Sciatic nerve (tissue), 2 donors: ENCODE measurements at regions not wholly inside any gene's neighbourhood (a gene's known extent, or its start where the extent isn't known, plus 50 kb on each side); places are given as distances from the start of the nearest gene placed in this dataset.

ENCODE experiments used
- ATAC-seq: fragments of 200-7000 bp; cut with Tn5 transposase; one replicate; pipeline ENCODE4 v1.9.1; 2020; ENCODE audit warnings: mild to moderate bottlenecking, moderate library complexity
- DNase-seq: peaks from one replicate; pipeline ENCODE4 v3.0.0-alpha.2; 2020; ENCODE audit warnings: low spot score
- intact Hi-C: fragments of 100-400 bp; cut with DNase I; formaldehyde crosslinking; loops from one replicate; pipeline ENCODE4 v1.14.2; 2022
- donor health status: DM: no; HTN: no; CAD: no.
- donor health status: DM: no; HTN: no; CAD: no.

- DNase-seq: no peak
- intact Hi-C loops: no loop called here
- ATAC-seq: no peak
Observed at GRCh38 chr1:163773396-163773795, 451.6 kb downstream of the NUF2 start.

GRCh38 chr1:163774401-163774945, 452.7 kb downstream of the NUF2 start:
- no peak for ATAC-seq
- intact Hi-C loops: no loop called here
- no peak for DNase-seq

DNA sequence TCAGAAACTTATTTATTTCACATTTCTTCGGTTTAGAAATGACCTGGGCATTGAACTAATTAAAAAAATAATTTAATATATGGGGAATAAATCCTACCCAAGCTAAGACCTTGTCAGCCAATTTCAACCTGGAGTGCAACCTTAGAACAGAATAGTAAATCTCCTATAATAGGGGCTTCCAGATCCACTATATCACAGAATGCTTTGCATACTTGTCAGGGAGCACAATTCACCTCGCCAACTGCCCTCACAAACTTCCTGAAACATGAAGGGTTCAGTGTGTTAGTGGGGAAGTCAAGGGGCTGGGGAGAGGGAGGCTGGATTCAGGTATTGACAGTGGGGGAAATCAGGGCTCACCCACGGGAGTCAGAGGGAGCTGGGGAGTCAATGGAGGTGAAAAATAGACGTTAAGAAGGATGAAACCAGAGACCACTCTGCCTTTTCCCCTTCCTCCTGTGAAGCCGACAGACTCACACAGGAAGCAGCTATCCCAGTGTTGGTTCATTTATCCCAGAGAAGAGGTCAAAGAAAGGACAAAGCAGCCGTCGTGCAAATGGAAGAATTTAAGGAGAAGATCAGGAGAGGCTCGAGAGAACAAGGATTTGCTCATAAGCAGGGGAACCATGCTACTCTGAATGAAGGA, 453.3 kb downstream of the NUF2 start:
- intact Hi-C loops: no loop called here

DNA sequence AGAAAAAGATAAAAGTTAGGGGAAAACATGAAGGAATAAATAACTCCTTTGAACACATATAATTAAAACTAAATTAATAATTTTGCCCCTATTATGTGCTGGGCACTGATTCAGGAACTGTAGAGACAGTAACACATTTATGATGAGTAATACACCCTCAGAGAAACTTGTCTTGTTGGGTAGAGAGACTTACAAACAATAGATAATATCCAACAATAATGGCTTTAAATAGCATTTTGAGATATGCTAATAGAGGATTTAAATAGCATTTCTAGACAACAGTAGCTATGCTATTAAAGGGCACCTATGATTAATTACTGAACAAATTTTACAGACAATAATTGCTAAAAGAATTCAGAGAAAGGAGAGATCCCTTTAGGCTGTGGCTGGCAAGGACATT, 455.5 kb downstream of the NUF2 start:
- no peak for DNase-seq
- no peak for ATAC-seq

More for the DNA sequence above, 453.3 kb downstream of the NUF2 start:
- ATAC-seq (no peak), DNase-seq (no peak)

GRCh38 chr1:163781146-163781545, 459.4 kb downstream of the NUF2 start:
- intact Hi-C loops: no loop called here
- no peak for ATAC-seq
- DNase-seq: no peak

More for the DNA sequence above, 455.5 kb downstream of the NUF2 start:
- intact Hi-C loops: no loop called here

- intact Hi-C loops: no loop called here
- ATAC-seq (no peak), DNase-seq (no peak)
Observed at GRCh38 chr1:163785868-163786405, 464.2 kb downstream of the NUF2 start.

DNA sequence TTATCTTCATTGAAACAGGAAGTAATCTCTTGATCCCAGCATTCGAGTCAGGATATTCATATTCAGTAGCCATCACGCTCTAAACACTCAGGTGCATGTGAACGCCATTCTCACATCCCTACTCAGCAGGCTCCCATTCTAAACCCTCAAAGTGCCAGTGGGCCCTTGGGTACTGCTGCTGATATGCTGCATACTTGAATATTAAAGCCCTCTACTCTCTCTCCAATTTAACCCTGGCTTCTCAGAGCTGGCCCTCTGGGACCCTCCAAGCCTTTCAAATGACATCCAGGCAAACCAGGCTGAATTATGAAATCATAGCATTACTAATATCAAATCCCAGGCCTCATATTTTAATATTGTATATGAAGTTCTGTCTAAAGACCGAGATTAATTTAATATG, 468.2 kb downstream of the NUF2 start:
- ATAC-seq: no peak

GRCh38 chr1:163794551-163794950, 472.8 kb downstream of the NUF2 start:
- ATAC-seq: no peak
- DNase-seq: no peak
- intact Hi-C loops: no loop called here

More for the DNA sequence above, 468.2 kb downstream of the NUF2 start:
- DNase-seq: no peak
- intact Hi-C loops: no loop called here

- DNase-seq: no peak
- no peak for ATAC-seq
- intact Hi-C loops: no loop called here
Observed at GRCh38 chr1:163796394-163796821, 474.7 kb downstream of the NUF2 start.

- DNase-seq (no peak), ATAC-seq (no peak)
- intact Hi-C loops: no loop called here
Observed at GRCh38 chr1:163797816-163798215, 476.1 kb downstream of the NUF2 start.

DNA sequence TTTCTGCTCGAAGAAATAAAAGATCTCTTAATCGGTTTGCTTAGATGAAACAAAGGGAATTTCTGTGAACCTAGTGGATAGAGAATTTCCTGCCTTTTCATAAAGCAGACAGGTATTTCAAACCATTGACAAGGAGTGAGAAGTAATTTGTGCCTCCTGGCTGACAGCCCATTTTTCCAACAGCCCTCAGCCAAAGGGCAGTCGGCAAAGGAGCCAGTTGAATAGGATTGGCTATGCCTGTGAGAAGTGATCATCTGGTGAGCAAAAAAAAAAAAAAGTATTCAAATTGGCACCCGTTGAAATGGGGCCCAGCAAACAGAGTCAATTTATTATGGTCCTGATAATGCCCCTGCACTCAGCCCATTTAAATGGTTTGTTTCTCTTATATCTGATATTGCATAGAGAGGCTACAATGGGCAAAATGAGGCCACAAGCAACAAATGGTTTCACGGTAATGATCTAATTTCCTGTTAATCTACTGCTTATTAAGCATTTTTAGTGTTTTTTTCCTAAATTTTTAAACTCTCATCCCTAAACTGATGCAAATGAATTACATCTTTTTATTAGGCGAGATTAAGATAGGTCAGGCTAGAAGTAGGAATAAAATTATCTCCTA, 477.5 kb downstream of the NUF2 start:
- ATAC-seq: no peak
- no peak for DNase-seq
- intact Hi-C loops: no loop called here

GRCh38 chr1:163807331-163808049, 485.7 kb downstream of the NUF2 start:
- DNase-seq: no peak
- ATAC-seq: no peak
- intact Hi-C loops: no loop called here

GRCh38 chr1:163813251-163813650, 491.5 kb downstream of the NUF2 start:
- intact Hi-C loops: no loop called here
- no peak for DNase-seq

DNA sequence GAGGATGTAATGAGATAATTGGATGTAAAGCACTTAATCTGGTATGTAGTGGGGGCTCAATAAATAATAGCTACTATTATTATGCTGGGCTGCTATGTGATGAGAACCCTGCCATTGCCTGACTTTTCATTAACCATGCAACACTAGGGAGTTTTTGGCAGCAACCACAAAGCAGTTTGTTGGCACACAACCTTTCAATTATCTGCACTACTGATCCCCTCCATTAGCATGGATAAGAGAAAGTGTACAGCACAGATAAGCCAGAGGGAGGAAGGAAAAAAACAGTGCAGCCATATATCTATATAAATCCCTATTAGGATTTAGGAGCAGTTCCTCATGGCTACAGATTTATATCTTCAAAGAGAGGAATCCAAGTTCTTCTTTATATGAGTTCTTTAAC, 498.5 kb downstream of the NUF2 start:
- DNase-seq: no peak
- no peak for ATAC-seq
- intact Hi-C loops: no loop called here

More at GRCh38 chr1:163813251-163813650, 491.5 kb downstream of the NUF2 start:
- ATAC-seq: no peak

DNA sequence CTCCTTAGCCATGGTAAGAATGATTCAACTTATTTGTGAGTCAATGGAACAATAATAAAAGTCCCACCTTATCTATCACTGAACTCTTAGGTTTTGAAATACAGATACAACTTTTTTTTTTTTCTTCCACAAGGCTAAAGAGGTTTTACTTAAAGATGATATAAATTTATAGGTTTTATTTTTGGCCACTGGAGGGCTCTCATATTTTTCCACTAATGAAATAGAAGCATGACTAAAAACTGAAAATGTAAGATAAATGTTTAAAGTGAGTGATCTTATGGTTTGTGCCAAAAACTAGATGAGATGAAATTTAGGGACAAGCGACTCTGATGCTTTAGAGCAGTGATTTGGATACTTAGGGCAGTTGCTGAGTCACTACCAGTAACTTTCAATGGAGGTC, 499.0 kb downstream of the NUF2 start:
- intact Hi-C loops: no loop called here
- ATAC-seq (no peak), DNase-seq (no peak)

- no peak for ATAC-seq
- DNase-seq: no peak
- intact Hi-C loops: no loop called here
Observed at GRCh38 chr1:163821679-163822078, 499.9 kb downstream of the NUF2 start.

- intact Hi-C loops: no loop called here
- ATAC-seq (no peak), DNase-seq (no peak)
Observed at GRCh38 chr1:163823017-163823416, 501.3 kb downstream of the NUF2 start.

GRCh38 chr1:163824006-163824405, 502.3 kb downstream of the NUF2 start:
- DNase-seq (peak; percentile 58), ATAC-seq (no peak)
- intact Hi-C loops: no loop called here

- intact Hi-C loops: no loop called here
- no peak for ATAC-seq
- no peak for DNase-seq
Observed at GRCh38 chr1:163824490-163824889, 502.7 kb downstream of the NUF2 start.

DNA sequence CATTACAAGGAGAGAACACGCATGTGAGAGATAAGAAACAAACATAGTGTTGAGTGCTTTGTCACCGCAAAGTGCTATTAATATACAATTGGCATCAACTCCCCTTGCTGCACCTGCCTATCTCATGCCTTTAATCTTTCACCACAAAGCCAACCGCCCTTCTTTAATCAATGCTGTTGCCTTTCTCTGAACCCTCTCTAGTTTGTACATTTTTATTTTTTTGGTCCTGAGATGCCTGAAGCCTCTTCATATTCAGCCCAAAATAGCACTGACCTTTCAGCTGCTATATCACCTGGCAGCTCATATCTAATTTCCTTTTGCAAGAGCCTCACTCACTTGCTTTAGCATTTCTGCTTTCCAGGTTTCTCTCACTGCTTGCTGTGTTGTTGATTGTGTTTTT, 504.7 kb downstream of the NUF2 start:
- ATAC-seq: no peak
- intact Hi-C loops: no loop called here

More for the DNA sequence above, 504.7 kb downstream of the NUF2 start:
- DNase-seq: no peak
